H1 (cell line): ENCODE measurements at regions not wholly inside any gene's neighbourhood (a gene's known extent, or its start where the extent isn't known, plus 50 kb on each side); places are given as distances from the start of the nearest gene placed in this dataset.

Experiments used
- CTCF ChIA-PET: fragments of 300-600 bp; sonication (Branson Sonifier 250); formaldehyde crosslinking; loops from one replicate; lab custom pipeline; 2021; ENCODE audit not compliant: partially characterized antibody; lab: Charles Lee
- POLR2A ChIA-PET: fragments of 300-600 bp; sonication (Branson Sonifier 250); formaldehyde crosslinking; loops from one replicate; lab custom pipeline; 2021; ENCODE audit warnings: inconsistent platforms; ENCODE audit not compliant: partially characterized antibody; lab: Charles Lee
- DNase-seq, 2 experiments: peaks; one replicate each; pipeline versions ENCODE4 v3.0.0 to v3.0.0-alpha.2; 2010 to 2022; ENCODE audit warnings: low spot score in 2 of 2, low read depth in 1 of 2, mixed read lengths in 1 of 2
- FAIRE-seq: peaks from 2 replicates; lab custom pipeline; 2011; peaks lifted over from hg19 to GRCh38; lab: Jason Lieb, UNC
- H2AFZ ChIP-seq: 2 replicates; pipeline ENCODE4 v1.8.1; 2012; ENCODE audit warnings: low read length, inconsistent platforms
- H2AK5ac ChIP-seq: 2 replicates; pipeline ENCODE4 v1.6.1; 2013; ENCODE audit warnings: low read depth, low read length
- H2BK120ac ChIP-seq: replicated peaks from 2 replicates; pipeline ENCODE3; 2013; ENCODE audit warnings: low read depth, low read length, inconsistent platforms
- H2BK12ac ChIP-seq: 2 replicates; pipeline ENCODE4 v1.6.1; 2013; ENCODE audit warnings: low read depth, low read length
- H2BK15ac ChIP-seq: 2 replicates; pipeline ENCODE4 v1.6.1; 2013; ENCODE audit warnings: low read length
- H2BK20ac ChIP-seq: 2 replicates; pipeline ENCODE4 v1.6.1; 2013; ENCODE audit warnings: low read length
- H2BK5ac ChIP-seq: 2 replicates; pipeline ENCODE4 v1.6.1; 2013; ENCODE audit warnings: low read depth, low read length
- H3K14ac ChIP-seq: 2 replicates; pipeline ENCODE4 v1.6.1; 2013; ENCODE audit warnings: inconsistent platforms; ENCODE audit not compliant: insufficient read length
- H3K18ac ChIP-seq: 2 replicates; pipeline ENCODE4 v1.6.1; 2013; ENCODE audit warnings: low read length; ENCODE audit errors: extremely low read depth
- H3K23ac ChIP-seq: 2 replicates; pipeline ENCODE4 v1.6.1; 2013; ENCODE audit warnings: inconsistent platforms; ENCODE audit not compliant: insufficient read length
- H3K23me2 ChIP-seq: 2 replicates; pipeline ENCODE4 v1.6.1; 2013; ENCODE audit warnings: low read depth, low read length
- H3K27ac ChIP-seq: 2 replicates; pipeline ENCODE4 v1.6.1; 2011; ENCODE audit warnings: low read depth, low read length, inconsistent platforms
- H3K27me3 ChIP-seq, 4 experiments: replicated peaks in 1 of 4; 1 replicate in 1 of 4; 2 replicates in 3 of 4; pipeline versions ENCODE4 v1.6.1 to v1.8.1; 2011 to 2013; ENCODE audit warnings: low read length in 3 of 4, mild to moderate bottlenecking in 3 of 4, inconsistent platforms in 2 of 4, mixed read lengths in 2 of 4, moderate library complexity in 1 of 4; ENCODE audit not compliant: control insufficient read depth in 3 of 4, insufficient read depth in 3 of 4; ENCODE audit errors: extremely low read depth in 1 of 4
- H3K36me3 ChIP-seq, 4 experiments: 2 replicates each; pipeline versions ENCODE4 v1.6.1 to v1.8.1; 2011 to 2013; ENCODE audit warnings: mild to moderate bottlenecking in 4 of 4, low read length in 3 of 4, moderate library complexity in 2 of 4, control low read depth in 1 of 4, inconsistent platforms in 1 of 4; ENCODE audit not compliant: insufficient read depth in 4 of 4, control insufficient read depth in 2 of 4
- H3K4ac ChIP-seq: replicated peaks from 2 replicates; pipeline ENCODE3; 2013; ENCODE audit warnings: low read length, low read depth, mixed read lengths, inconsistent platforms; ENCODE audit not compliant: insufficient read length
- H3K4me1 ChIP-seq, 4 experiments: replicated peaks in 1 of 4; 1 replicate in 1 of 4; 2 replicates in 3 of 4; pipeline versions ENCODE4 v1.6.1 to v1.8.1; 2011 to 2013; ENCODE audit warnings: low read length in 3 of 4, inconsistent platforms in 2 of 4, mixed read lengths in 1 of 4; ENCODE audit not compliant: insufficient read depth in 4 of 4, control insufficient read depth in 3 of 4
- H3K4me2 ChIP-seq, 2 experiments: 2 replicates each; pipeline versions ENCODE4 v1.6.1 to v1.8.1; 2011 to 2013; ENCODE audit warnings: low read depth in 2 of 2, low read length in 2 of 2, control low read depth in 1 of 2, inconsistent platforms in 1 of 2, mild to moderate bottlenecking in 1 of 2; ENCODE audit not compliant: insufficient read depth in 1 of 2
- H3K4me3 ChIP-seq, 4 experiments: fragments of 200-600, 300-600 bp in 1 of 4; sonication (generic), shearing (Covaris generic), sonication (Bioruptor Twin) in 1 of 4; 2 replicates each; pipeline versions ENCODE4 v1.5.1 to v1.8.1; 2011 to 2016; ENCODE audit warnings: low read length in 4 of 4, low read depth in 3 of 4, control low read depth in 2 of 4, inconsistent platforms in 2 of 4, mild to moderate bottlenecking in 2 of 4, mixed read lengths in 1 of 4, moderate library complexity in 1 of 4; ENCODE audit not compliant: insufficient read depth in 2 of 4; ENCODE audit errors: extremely low read depth in 1 of 4
- H3K56ac ChIP-seq: replicated peaks from 2 replicates; pipeline ENCODE3; 2013; ENCODE audit warnings: low read depth, mild to moderate bottlenecking, mixed read lengths, low read length, inconsistent platforms; ENCODE audit not compliant: insufficient read length
- H3K79me1 ChIP-seq: 2 replicates; pipeline ENCODE4 v1.6.1; 2013; ENCODE audit warnings: low read depth, low read length, control low read depth
- H3K79me2 ChIP-seq, 2 experiments: 2 replicates each; pipeline versions ENCODE4 v1.6.1 to v1.8.1; 2012 to 2013; ENCODE audit warnings: low read length in 2 of 2, mild to moderate bottlenecking in 2 of 2, inconsistent platforms in 1 of 2; ENCODE audit not compliant: insufficient read depth in 2 of 2, control insufficient read depth in 1 of 2
- H3K9ac ChIP-seq, 4 experiments: replicated peaks in 1 of 4; 1 replicate in 1 of 4; 2 replicates in 3 of 4; pipeline versions ENCODE4 v1.6.1 to v1.8.1; 2011 to 2013; ENCODE audit warnings: low read depth in 3 of 4, low read length in 3 of 4, control low read depth in 2 of 4, mild to moderate bottlenecking in 2 of 4, moderate library complexity in 2 of 4, inconsistent platforms in 1 of 4; ENCODE audit errors: extremely low read depth in 1 of 4
- H3K9me3 ChIP-seq, 2 experiments: 2 replicates each; pipeline versions ENCODE4 v1.6.1 to v1.8.1; 2012 to 2013; ENCODE audit warnings: mild to moderate bottlenecking in 2 of 2, moderate library complexity in 2 of 2, control low read depth in 1 of 2, inconsistent platforms in 1 of 2, low read depth in 1 of 2, low read length in 1 of 2, mixed read lengths in 1 of 2; ENCODE audit not compliant: insufficient read depth in 2 of 2
- H4K20me1 ChIP-seq, 2 experiments: replicated peaks in 1 of 2; 2 replicates each; pipeline versions ENCODE3 to v1.8.1; 2011 to 2013; ENCODE audit warnings: inconsistent platforms in 2 of 2, low read length in 2 of 2, mild to moderate bottlenecking in 1 of 2; ENCODE audit not compliant: insufficient read depth in 2 of 2, control insufficient read depth in 1 of 2
- H4K5ac ChIP-seq: 2 replicates; pipeline ENCODE4 v1.6.1; 2013; ENCODE audit warnings: low read length, low read depth, mixed read lengths, inconsistent platforms; ENCODE audit not compliant: insufficient read length
- H4K8ac ChIP-seq: 2 replicates; pipeline ENCODE4 v1.8.0; 2013; ENCODE audit warnings: mild to moderate bottlenecking, moderate library complexity, low read length, inconsistent platforms; ENCODE audit not compliant: insufficient read depth; ENCODE audit errors: extremely low read depth
- H4K91ac ChIP-seq: replicated peaks from 2 replicates; pipeline ENCODE3; 2013; ENCODE audit warnings: low read length, mixed read lengths, inconsistent platforms; ENCODE audit not compliant: insufficient read length
- BCL11A ChIP-seq, 2 experiments: IDR thresholded peaks; one replicate each; pipeline ENCODE4 v1.6.1; 2011; ENCODE audit warnings: low read depth in 2 of 2, low read length in 2 of 2, mild to moderate bottlenecking in 2 of 2
- FOSL1 ChIP-seq: IDR thresholded peaks from 2 replicates; pipeline ENCODE4 v1.6.1; 2011; ENCODE audit warnings: mild to moderate bottlenecking, low read depth, low read length, moderate library complexity; ENCODE audit not compliant: insufficient read depth
- GTF2F1 ChIP-seq: IDR thresholded peaks from 2 replicates; pipeline ENCODE4 v1.6.1; 2012; ENCODE audit warnings: low read depth, low read length, improper control_type of control experiment, borderline replicate concordance
- JUN ChIP-seq: IDR thresholded peaks from 2 replicates; pipeline ENCODE4 v1.6.1; 2011; ENCODE audit warnings: low read depth, mild to moderate bottlenecking, improper control_type of control experiment, low read length
- JUND ChIP-seq: IDR thresholded peaks from 2 replicates; pipeline ENCODE4 v1.6.1; 2011; ENCODE audit warnings: mild to moderate bottlenecking, improper control_type of control experiment, low read length
- KDM1A ChIP-seq: fragments of 200-600, 300-600 bp; sonication (generic); IDR thresholded peaks from 2 replicates; pipeline ENCODE4 v1.7.1; 2016; ENCODE audit warnings: mild to moderate bottlenecking, low read length, borderline replicate concordance
- NANOG ChIP-seq: IDR thresholded peaks from 2 replicates; pipeline ENCODE4 v1.6.1; 2011; ENCODE audit warnings: low read length, low read depth, mild to moderate bottlenecking, inconsistent platforms; ENCODE audit not compliant: insufficient read depth, poor library complexity, severe bottlenecking
- PHF8 ChIP-seq: fragments of 200-600 bp; sonication (generic); conservative IDR thresholded peaks from 2 replicates; pipeline ENCODE4 v1.7.1; 2012; ENCODE audit warnings: low read depth, mild to moderate bottlenecking, inconsistent platforms, low read length, moderate library complexity
- RBBP5 ChIP-seq: IDR thresholded peaks from 2 replicates; pipeline ENCODE4 v1.7.1; 2012; ENCODE audit warnings: low read depth, mild to moderate bottlenecking, inconsistent platforms, low read length, moderate library complexity, borderline replicate concordance
- SUZ12 ChIP-seq: fragments of 200-600 bp; sonication (generic); IDR thresholded peaks from 2 replicates; pipeline ENCODE4 v1.6.1; 2012; ENCODE audit warnings: mild to moderate bottlenecking, inconsistent platforms, low read length, moderate library complexity, mixed read lengths
- TAF1 ChIP-seq: IDR thresholded peaks from 2 replicates; pipeline ENCODE4 v1.6.1; 2011; ENCODE audit warnings: mild to moderate bottlenecking, low read depth, low read length
- TCF12 ChIP-seq: IDR thresholded peaks from 2 replicates; pipeline ENCODE4 v1.6.1; 2011; ENCODE audit warnings: low read depth, mild to moderate bottlenecking, low read length
- TEAD4 ChIP-seq: IDR thresholded peaks from 2 replicates; pipeline ENCODE4 v1.6.1; 2012; ENCODE audit warnings: low read depth, low read length, inconsistent platforms, mixed read lengths
- USF2 ChIP-seq: IDR thresholded peaks from 2 replicates; pipeline ENCODE4 v1.6.1; 2011; ENCODE audit warnings: low read length, improper control_type of control experiment
- WGBS, 2 experiments: shearing (Covaris generic) in 1 of 2; methylation state at CpG; one replicate each; pipeline versions ENCODE4 v1.1.6 to v1.1.7; 2013 to 2015; ENCODE audit warnings: low lambda C conversion rate in 2 of 2, mixed read lengths in 2 of 2, inconsistent platforms in 1 of 2, low coverage in 1 of 2, missing lambda C conversion rate in 1 of 2; ENCODE audit not compliant: insufficient replicate concordance in 2 of 2, insufficient coverage in 1 of 2, insufficient read length in 1 of 2; ENCODE audit errors: extremely low coverage in 1 of 2, missing lambda C conversion rate in 1 of 2; 5-methylcytosine and 5-hydroxymethylcytosine counted together

GRCh38 chr4:130203571-130203970, 1107.6 kb downstream of the C4orf33 start:
- DNase-seq (no peak), FAIRE-seq (no peak)
- Histone ChIP-seq H3K4me3 (no peak overlapping the region), H2BK20ac (no peak overlapping the region), H4K5ac (no peak overlapping the region), H3K36me3 (no peaks in the 10 kb centered on the region), H2AFZ (no peak overlapping the region), H3K56ac (no peak overlapping the region), H3K79me1 (no peaks in the 10 kb centered on the region), H2BK120ac (no peak overlapping the region), H4K91ac (no peak overlapping the region), H2BK5ac (no peak overlapping the region), H3K79me2 (no peaks in the 10 kb centered on the region), H3K27ac (no peak overlapping the region), H3K27me3 (no peaks in the 10 kb centered on the region), H2AK5ac (no peak overlapping the region), H3K23ac (no peak overlapping the region), H3K4me2 (no peak overlapping the region), H3K4ac (no peak overlapping the region), H3K4me1 (no peaks in the 10 kb centered on the region), H3K9ac (no peak overlapping the region), H4K8ac (no peak overlapping the region; the same call in 1 of the 2 replicates), H3K23me2 (no peaks in the 10 kb centered on the region), H3K9me3 (peaks cover 16 to 28% of the 10 kb centered on the region in 2 experiments), H3K14ac (no peak overlapping the region), H4K20me1 (no peaks in the 10 kb centered on the region), H3K18ac (no peak overlapping the region), H2BK15ac (no peak overlapping the region), H2BK12ac (no peak overlapping the region)
- ChIA-PET CTCF (interaction anchor here (0.5 to 1.6 kb wide), 6 partner anchors 8 to 145 kb away, joined by 3 to 4 read pairs (median 3); no protein-coding TSS in a partner anchor), POLR2A (no interaction called here)
- 88% methylated on average over 3 of the region's 3 CpGs; no CpG with 5 or more reads in 1 of the 2 experiments for WGBS, 2 experiments
- TF ChIP-seq TEAD4 (no peak), USF2 (no peak), TAF1 (no peak), TCF12 (no peak), SUZ12 (no peak), JUND (no peak), KDM1A (no peak), BCL11A (IDR thresholded peaks at IDR 0.05; ENCODE audit: low read depth in 2 of 2, low read length in 2 of 2) (no peak), JUN (no peak), NANOG (no peak), FOSL1 (no peak), PHF8 (no peak), RBBP5 (no peak), GTF2F1 (no peak)
